ENCODE measurements at regions not wholly inside any gene's neighbourhood (a gene's known extent, or its start where the extent isn't known, plus 50 kb on each side); places are given as distances from the start of the nearest gene placed in this dataset.
"Not testable (repeated sequence)": the region's sequence is repeated elsewhere in the genome, so short reads cannot be mapped to it uniquely, and the experiment has no call there.

DNA sequence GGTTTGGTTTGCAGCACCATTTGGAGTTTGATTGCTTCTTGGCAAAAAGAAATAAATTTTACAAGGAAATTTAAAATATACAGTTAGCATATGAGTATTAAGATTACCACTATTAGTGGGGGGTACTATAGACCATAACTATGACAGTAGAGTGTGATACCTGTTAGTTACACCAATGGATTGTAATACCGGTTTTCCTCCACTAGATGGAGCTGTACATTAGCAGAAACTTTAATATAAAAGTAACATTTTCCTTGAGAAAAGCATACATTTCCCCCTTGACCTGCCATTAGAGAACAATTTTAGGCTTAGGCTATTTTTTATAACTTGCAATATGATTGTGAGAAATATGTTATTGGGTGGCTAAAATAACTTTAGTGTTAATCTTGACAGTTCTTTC, 163.9 kb upstream of the TGIF2LX start:
- H3K27me3 ChIP-seq (ENCODE audit: control insufficient read depth in 2 of 2, insufficient read depth in 2 of 2, low read length in 2 of 2); H3K4me3 Mint-ChIP-seq; H3K9me3 ChIP-seq (replicated peaks in 1 of 2; ENCODE audit: control insufficient read depth in 1 of 2, insufficient read depth in 1 of 2, low read length in 2 of 2); intact Hi-C loops (cut with micrococcal nuclease); H2AFZ ChIP-seq (ENCODE audit: insufficient read depth, low read depth, low read length, poor library complexity, severe bottlenecking); H3K4me1 Mint-ChIP-seq; H3K9me3 Mint-ChIP-seq; H3K4me1 ChIP-seq (ENCODE audit: control insufficient read depth in 1 of 2, insufficient read depth in 2 of 2, low read length in 2 of 2); H3K4me3 ChIP-seq (replicated peaks in 1 of 3; ENCODE audit: low read depth in 2 of 3, low read length in 3 of 3); H4K20me1 ChIP-seq (ENCODE audit: insufficient read depth, low read length); H3K27me3 Mint-ChIP-seq (ENCODE audit: low read depth in 3 of 3); H3K36me3 Mint-ChIP-seq; H3K9ac ChIP-seq (ENCODE audit: insufficient read depth, low read length, poor library complexity, severe bottlenecking); H3K4me2 ChIP-seq (replicated peaks; ENCODE audit: extremely low read depth, low read length, poor library complexity, severe bottlenecking); DNase-seq; H3K27ac ChIP-seq (ENCODE audit: low read depth in 1 of 2, low read length in 2 of 2); H3K79me2 ChIP-seq (ENCODE audit: insufficient read depth, low read length); H3K36me3 ChIP-seq (replicated peaks in 1 of 2; ENCODE audit: control insufficient read depth in 1 of 2, insufficient read depth in 2 of 2, low read length in 2 of 2); H3K27ac Mint-ChIP-seq: not testable (repeated sequence)
- TF ChIP-seq, protein P1, sequence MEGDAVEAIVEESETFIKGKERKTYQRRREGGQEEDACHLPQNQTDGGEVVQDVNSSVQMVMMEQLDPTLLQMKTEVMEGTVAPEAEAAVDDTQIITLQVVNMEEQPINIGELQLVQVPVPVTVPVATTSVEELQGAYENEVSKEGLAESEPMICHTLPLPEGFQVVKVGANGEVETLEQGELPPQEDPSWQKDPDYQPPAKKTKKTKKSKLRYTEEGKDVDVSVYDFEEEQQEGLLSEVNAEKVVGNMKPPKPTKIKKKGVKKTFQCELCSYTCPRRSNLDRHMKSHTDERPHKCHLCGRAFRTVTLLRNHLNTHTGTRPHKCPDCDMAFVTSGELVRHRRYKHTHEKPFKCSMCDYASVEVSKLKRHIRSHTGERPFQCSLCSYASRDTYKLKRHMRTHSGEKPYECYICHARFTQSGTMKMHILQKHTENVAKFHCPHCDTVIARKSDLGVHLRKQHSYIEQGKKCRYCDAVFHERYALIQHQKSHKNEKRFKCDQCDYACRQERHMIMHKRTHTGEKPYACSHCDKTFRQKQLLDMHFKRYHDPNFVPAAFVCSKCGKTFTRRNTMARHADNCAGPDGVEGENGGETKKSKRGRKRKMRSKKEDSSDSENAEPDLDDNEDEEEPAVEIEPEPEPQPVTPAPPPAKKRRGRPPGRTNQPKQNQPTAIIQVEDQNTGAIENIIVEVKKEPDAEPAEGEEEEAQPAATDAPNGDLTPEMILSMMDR (IDR thresholded peaks at IDR 0.05) = peak; percentile 48
- WGBS (ENCODE audit: insufficient coverage) = no CpG with 5 or more reads among the region's 1 CpG

DNA sequence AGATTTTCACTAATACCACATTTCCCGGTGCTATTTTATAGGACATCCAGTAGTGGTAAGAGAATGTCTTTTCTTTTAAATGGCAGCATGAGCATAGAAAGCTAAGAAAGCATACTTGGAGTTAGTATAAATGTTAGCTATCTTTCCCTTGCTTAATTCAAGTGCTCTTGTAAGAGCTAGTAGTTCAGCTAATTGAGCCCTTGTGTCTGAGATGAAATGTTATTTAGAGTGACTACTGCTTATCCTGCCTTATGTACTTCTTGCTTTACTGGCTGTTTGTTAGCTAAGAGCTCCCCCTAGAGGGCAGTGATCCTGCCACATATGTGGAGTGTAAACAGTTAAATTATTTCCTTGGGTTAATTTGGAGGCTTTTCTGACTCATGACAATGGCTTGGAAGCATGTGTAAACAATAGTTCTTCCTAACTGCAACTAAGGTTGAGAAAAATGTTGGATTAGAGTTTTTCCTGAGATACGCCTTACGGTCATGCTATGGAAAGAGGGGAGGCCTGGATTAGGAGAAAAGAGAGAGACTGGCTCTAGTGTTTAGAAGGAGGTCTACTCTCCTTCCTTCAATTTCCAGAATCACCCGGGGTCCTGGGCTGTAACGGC, 162.5 kb upstream of the TGIF2LX start:
- H3K4me3 ChIP-seq (replicated peaks in 1 of 3; ENCODE audit: low read depth in 2 of 3, low read length in 3 of 3); intact Hi-C loops (cut with micrococcal nuclease): not testable (repeated sequence)

DNA sequence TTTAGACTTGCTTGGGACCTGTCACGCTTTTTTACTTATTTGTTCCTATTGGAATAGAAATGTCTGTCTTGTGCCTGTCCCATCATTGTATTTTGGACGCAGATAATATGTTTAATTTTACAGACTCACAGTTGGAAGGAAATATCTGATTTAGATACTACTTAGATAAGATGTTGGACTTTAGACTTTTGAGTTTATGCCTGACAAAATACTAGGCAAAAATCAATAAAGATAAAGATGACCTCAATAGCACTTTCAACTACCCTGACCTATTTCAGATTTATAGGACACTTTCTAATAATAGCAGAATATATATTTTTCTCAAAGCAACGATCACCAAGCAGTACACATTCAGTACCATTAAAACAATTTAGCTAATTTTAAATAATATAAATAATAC, 150.1 kb upstream of the TGIF2LX start:
- H3K27ac ChIP-seq (ENCODE audit: low read depth in 1 of 2, low read length in 2 of 2); intact Hi-C loops (cut with micrococcal nuclease); H3K36me3 Mint-ChIP-seq; H3K9me3 ChIP-seq (replicated peaks in 1 of 2; ENCODE audit: control insufficient read depth in 1 of 2, insufficient read depth in 1 of 2, low read length in 2 of 2); H3K9me3 Mint-ChIP-seq; H3K4me3 ChIP-seq (replicated peaks in 1 of 3; ENCODE audit: low read depth in 2 of 3, low read length in 3 of 3); H3K9ac ChIP-seq (ENCODE audit: insufficient read depth, low read length, poor library complexity, severe bottlenecking); H4K20me1 ChIP-seq (ENCODE audit: insufficient read depth, low read length); H3K79me2 ChIP-seq (ENCODE audit: insufficient read depth, low read length); H3K4me2 ChIP-seq (replicated peaks; ENCODE audit: extremely low read depth, low read length, poor library complexity, severe bottlenecking); H3K27me3 ChIP-seq (ENCODE audit: control insufficient read depth in 2 of 2, insufficient read depth in 2 of 2, low read length in 2 of 2); DNase-seq; H3K4me3 Mint-ChIP-seq; H3K4me1 ChIP-seq (ENCODE audit: control insufficient read depth in 1 of 2, insufficient read depth in 2 of 2, low read length in 2 of 2); H3K4me1 Mint-ChIP-seq; H2AFZ ChIP-seq (ENCODE audit: insufficient read depth, low read depth, low read length, poor library complexity, severe bottlenecking); H3K27me3 Mint-ChIP-seq (ENCODE audit: low read depth in 3 of 3); H3K36me3 ChIP-seq (replicated peaks in 1 of 2; ENCODE audit: control insufficient read depth in 1 of 2, insufficient read depth in 2 of 2, low read length in 2 of 2); H3K27ac Mint-ChIP-seq: not testable (repeated sequence)
- no CpG with 5 or more reads among the region's 3 CpGs for WGBS (ENCODE audit: insufficient coverage)

More for the DNA sequence above, 162.5 kb upstream of the TGIF2LX start:
- not testable (repeated sequence) for H3K27ac Mint-ChIP-seq; H3K79me2 ChIP-seq (ENCODE audit: insufficient read depth, low read length); H3K9me3 Mint-ChIP-seq; H3K9me3 ChIP-seq (replicated peaks in 1 of 2; ENCODE audit: control insufficient read depth in 1 of 2, insufficient read depth in 1 of 2, low read length in 2 of 2); H3K9ac ChIP-seq (ENCODE audit: insufficient read depth, low read length, poor library complexity, severe bottlenecking); H2AFZ ChIP-seq (ENCODE audit: insufficient read depth, low read depth, low read length, poor library complexity, severe bottlenecking); DNase-seq; H4K20me1 ChIP-seq (ENCODE audit: insufficient read depth, low read length); H3K4me3 Mint-ChIP-seq; H3K27ac ChIP-seq (ENCODE audit: low read depth in 1 of 2, low read length in 2 of 2); H3K27me3 ChIP-seq (ENCODE audit: control insufficient read depth in 2 of 2, insufficient read depth in 2 of 2, low read length in 2 of 2); H3K4me2 ChIP-seq (replicated peaks; ENCODE audit: extremely low read depth, low read length, poor library complexity, severe bottlenecking); H3K36me3 Mint-ChIP-seq; H3K4me1 ChIP-seq (ENCODE audit: control insufficient read depth in 1 of 2, insufficient read depth in 2 of 2, low read length in 2 of 2); H3K4me1 Mint-ChIP-seq; H3K36me3 ChIP-seq (replicated peaks in 1 of 2; ENCODE audit: control insufficient read depth in 1 of 2, insufficient read depth in 2 of 2, low read length in 2 of 2); H3K27me3 Mint-ChIP-seq (ENCODE audit: low read depth in 3 of 3)
- WGBS (ENCODE audit: insufficient coverage) = no CpG with 5 or more reads among the region's 5 CpGs

DNA sequence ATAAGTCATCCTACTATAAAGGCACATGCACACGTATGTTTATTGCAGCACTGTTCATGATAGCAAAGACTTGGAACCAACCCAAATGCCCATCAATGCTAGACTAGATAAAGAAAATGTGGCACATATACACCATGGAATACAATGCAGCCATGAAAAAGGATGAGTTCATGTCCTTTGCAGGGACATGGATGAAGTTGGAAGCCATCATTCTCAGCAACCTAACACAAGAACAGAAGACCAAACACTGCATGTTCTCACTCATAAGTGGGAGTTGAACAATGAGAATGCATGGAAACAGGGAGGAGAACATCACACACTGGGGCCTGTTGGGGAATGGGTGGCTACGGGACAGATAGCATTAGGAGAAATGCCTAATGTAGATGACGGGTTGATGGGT, 110.3 kb upstream of the TGIF2LX start:
- H3K4me3 ChIP-seq (replicated peaks in 1 of 3; ENCODE audit: low read depth in 2 of 3, low read length in 3 of 3); H3K9me3 ChIP-seq (replicated peaks in 1 of 2; ENCODE audit: control insufficient read depth in 1 of 2, insufficient read depth in 1 of 2, low read length in 2 of 2); H3K9ac ChIP-seq (ENCODE audit: insufficient read depth, low read length, poor library complexity, severe bottlenecking); H3K27ac ChIP-seq (ENCODE audit: low read depth in 1 of 2, low read length in 2 of 2); H4K20me1 ChIP-seq (ENCODE audit: insufficient read depth, low read length); DNase-seq; H3K27ac Mint-ChIP-seq; H3K4me3 Mint-ChIP-seq; H3K9me3 Mint-ChIP-seq; H3K4me1 Mint-ChIP-seq; H2AFZ ChIP-seq (ENCODE audit: insufficient read depth, low read depth, low read length, poor library complexity, severe bottlenecking); intact Hi-C loops (cut with micrococcal nuclease); H3K36me3 Mint-ChIP-seq; H3K27me3 ChIP-seq (ENCODE audit: control insufficient read depth in 2 of 2, insufficient read depth in 2 of 2, low read length in 2 of 2); H3K4me2 ChIP-seq (replicated peaks; ENCODE audit: extremely low read depth, low read length, poor library complexity, severe bottlenecking); H3K4me1 ChIP-seq (ENCODE audit: control insufficient read depth in 1 of 2, insufficient read depth in 2 of 2, low read length in 2 of 2); H3K36me3 ChIP-seq (replicated peaks in 1 of 2; ENCODE audit: control insufficient read depth in 1 of 2, insufficient read depth in 2 of 2, low read length in 2 of 2); H3K27me3 Mint-ChIP-seq (ENCODE audit: low read depth in 3 of 3); H3K79me2 ChIP-seq (ENCODE audit: insufficient read depth, low read length): not testable (repeated sequence)
- no CpG with 5 or more reads among the region's 3 CpGs for WGBS (ENCODE audit: insufficient coverage)
